ENCODE measurements at regions not wholly inside any gene's neighbourhood (a gene's known extent, or its start where the extent isn't known, plus 50 kb on each side); places are given as distances from the start of the nearest gene placed in this dataset.
"Not testable (repeated sequence)": the region's sequence is repeated elsewhere in the genome, so short reads cannot be mapped to it uniquely, and the experiment has no call there.

- not testable (repeated sequence) for TF ChIP-seq CTCF, POLR2A (IDR thresholded peaks at IDR 0.05)
Measured at GRCh38 chr13:112223929-112224328, 152.2 kb upstream of the SPACA7 start.
